SK-N-SH (cell line): ENCODE measurements at regions not wholly inside any gene's neighbourhood (a gene's known extent, or its start where the extent isn't known, plus 50 kb on each side); places are given as distances from the start of the nearest gene placed in this dataset.

Experiments
- CTCF ChIA-PET: fragments of 300-600, 350-600 bp; formaldehyde crosslinking; extraction: SDS; loops from one replicate; lab custom pipeline; 2021; lab: Yijun Ruan, JAX
- POLR2A ChIA-PET: fragments of 350-600 bp; sonication (Branson Sonifier 250); formaldehyde crosslinking; extraction: SDS; loops from one replicate; lab custom pipeline; 2020; ENCODE audit warnings: antibody characterized with exemption, inconsistent platforms; lab: Yijun Ruan, JAX
- DNase-seq: peaks from one replicate; pipeline ENCODE4 v3.0.0; 2012
- H2AFZ ChIP-seq: fragments of 200-600 bp; sonication (generic); 2 replicates; pipeline ENCODE4 v1.8.1; 2016; ENCODE audit warnings: antibody characterized with exemption, mild to moderate bottlenecking, low read depth
- H3F3A ChIP-seq: fragments of 200-600 bp; sonication (generic); replicated peaks from 2 replicates; pipeline ENCODE3; 2016; ENCODE audit warnings: antibody characterized with exemption, mild to moderate bottlenecking; ENCODE audit not compliant: insufficient read depth
- H3K27ac ChIP-seq, 2 experiments: fragments of 200-500 bp in 1 of 2; fragments of 200-600 bp in 1 of 2; sonication (Bioruptor generic) in 1 of 2; sonication (generic), shearing (Covaris generic) in 1 of 2; 2 replicates each; pipeline versions ENCODE4 v1.5.1 to v1.6.1; 2014 to 2016; ENCODE audit warnings: low read depth in 2 of 2, inconsistent platforms in 1 of 2, low read length in 1 of 2, mild to moderate bottlenecking in 1 of 2, mixed read lengths in 1 of 2
- H3K27me3 ChIP-seq: fragments of 200-600 bp; sonication (generic), shearing (Covaris generic); 2 replicates; pipeline ENCODE4 v1.6.1; 2016; ENCODE audit warnings: mixed run types; ENCODE audit not compliant: insufficient read depth
- H3K36me3 ChIP-seq, 2 experiments: fragments of 200-500 bp in 1 of 2; fragments of 200-600 bp in 1 of 2; sonication (Bioruptor generic) in 1 of 2; sonication (generic) in 1 of 2; replicated peaks in 1 of 2; 2 replicates each; pipeline versions ENCODE3 to v1.5.1; 2014 to 2016; ENCODE audit warnings: low read length in 1 of 2, mild to moderate bottlenecking in 1 of 2; ENCODE audit not compliant: insufficient read depth in 2 of 2, control insufficient read depth in 1 of 2
- H3K4me1 ChIP-seq, 2 experiments: fragments of 200-500 bp in 1 of 2; fragments of 200-600 bp in 1 of 2; sonication (Bioruptor generic) in 1 of 2; sonication (generic), shearing (Covaris generic) in 1 of 2; 2 replicates each; pipeline versions ENCODE4 v1.5.1 to v1.6.1; 2014 to 2016; ENCODE audit warnings: low read depth in 1 of 2, low read length in 1 of 2, mixed run types in 1 of 2; ENCODE audit not compliant: insufficient read depth in 2 of 2, control insufficient read depth in 1 of 2
- H3K4me2 ChIP-seq: fragments of 200-600 bp; sonication (generic), shearing (Covaris generic); 2 replicates; pipeline ENCODE4 v1.6.1; 2017; ENCODE audit warnings: mixed run types
- H3K4me3 ChIP-seq, 2 experiments: fragments of 200-500 bp in 1 of 2; fragments of 200-600 bp in 1 of 2; sonication (Bioruptor generic) in 1 of 2; sonication (generic), shearing (Covaris generic) in 1 of 2; 2 replicates each; pipeline versions ENCODE4 v1.5.1 to v1.8.1; 2014 to 2016; ENCODE audit warnings: low read depth in 2 of 2, inconsistent platforms in 1 of 2, low read length in 1 of 2, mild to moderate bottlenecking in 1 of 2, mixed read lengths in 1 of 2, moderate library complexity in 1 of 2
- H3K79me2 ChIP-seq: fragments of 200-600 bp; sonication (generic); 2 replicates; pipeline ENCODE4 v1.8.1; 2017; ENCODE audit warnings: mild to moderate bottlenecking; ENCODE audit not compliant: insufficient read depth
- H3K9ac ChIP-seq: fragments of 200-600 bp; sonication (generic); 2 replicates; pipeline ENCODE4 v1.6.1; 2017; ENCODE audit warnings: mixed run types
- H3K9me2 ChIP-seq: fragments of 200-600 bp; sonication (generic); 2 replicates; pipeline ENCODE4 v1.6.1; 2017; ENCODE audit warnings: mixed run types
- H3K9me3 ChIP-seq: fragments of 200-600 bp; sonication (generic); 2 replicates; pipeline ENCODE4 v1.6.1; 2017; ENCODE audit warnings: mixed run types, mild to moderate bottlenecking, moderate library complexity
- H4K20me1 ChIP-seq: fragments of 200-600 bp; sonication (generic); 2 replicates; pipeline ENCODE4 v1.6.1; 2017; ENCODE audit warnings: mild to moderate bottlenecking, mixed run types; ENCODE audit not compliant: insufficient read depth
- MEF2A ChIP-seq: IDR thresholded peaks from 2 replicates; pipeline ENCODE4 v1.4.0; 2012; ENCODE audit warnings: low read depth, borderline replicate concordance
- NRF1 ChIP-seq: IDR thresholded peaks from 2 replicates; pipeline ENCODE4 v1.6.1; 2012; ENCODE audit warnings: low read depth, mild to moderate bottlenecking, low read length
- RFX5 ChIP-seq: IDR thresholded peaks from 2 replicates; pipeline ENCODE4 v1.6.1; 2012; ENCODE audit warnings: mild to moderate bottlenecking, improper control_type of control experiment, low read length
- SIN3A ChIP-seq: IDR thresholded peaks from 2 replicates; pipeline ENCODE4 v1.6.1; 2012; ENCODE audit warnings: low read depth, mild to moderate bottlenecking, low read length, moderate library complexity, borderline replicate concordance
- TCF12 ChIP-seq: IDR thresholded peaks from 2 replicates; pipeline ENCODE4 v1.4.0; 2012
- TEAD4 ChIP-seq: IDR thresholded peaks from 2 replicates; pipeline ENCODE4 v1.4.0; 2012; ENCODE audit warnings: mild to moderate bottlenecking, borderline replicate concordance; ENCODE audit not compliant: insufficient read depth
- WGBS: methylation state at CpG from one replicate; pipeline ENCODE4 v1.1.6; 2017; ENCODE audit warnings: low lambda C conversion rate; 5-methylcytosine and 5-hydroxymethylcytosine counted together
- TF ChIP-seq, protein P1 (sequence below): IDR thresholded peaks from 2 replicates; pipeline ENCODE4 v1.6.1; 2012; ENCODE audit warnings: mild to moderate bottlenecking, low read depth, low read length, moderate library complexity
- TF ChIP-seq, protein P2 (sequence below): IDR thresholded peaks from 2 replicates; pipeline ENCODE4 v1.4.0; 2012; ENCODE audit warnings: low read depth
- TF ChIP-seq, protein P3 (sequence below): fragments of 150-350 bp; IDR thresholded peaks from 2 replicates; pipeline ENCODE4 v1.6.1; 2017; ENCODE audit warnings: antibody characterized with exemption, low read length, low read depth, borderline replicate concordance
- TF ChIP-seq, protein P4 (sequence below): IDR thresholded peaks from 2 replicates; pipeline ENCODE4; 2012

DNA sequence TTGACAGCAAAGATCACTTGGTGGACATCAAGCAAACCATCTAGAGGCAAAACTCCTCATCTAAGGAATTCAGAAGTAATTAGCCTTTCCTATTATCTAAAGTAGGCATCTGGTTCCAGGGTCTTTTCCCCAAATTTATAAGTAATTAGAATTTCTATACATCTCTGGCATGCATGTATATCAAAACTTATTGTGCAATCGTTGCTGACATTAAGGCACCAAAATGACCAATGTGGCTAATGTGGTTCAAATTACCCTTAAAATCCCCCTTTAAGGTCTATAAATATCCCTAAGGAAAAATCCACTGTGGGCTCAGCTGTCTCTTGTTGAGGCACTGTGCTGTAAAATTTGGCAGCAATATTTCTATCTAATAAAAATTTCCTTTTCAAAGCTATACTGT lies 695.9 kb upstream of the LRRTM4 start:
- Histone ChIP-seq H3K4me1 (no peaks in the 10 kb centered on the region), H3K4me3 (no peak overlapping the region), H3K79me2 (no peaks in the 10 kb centered on the region), H3K9ac (no peak overlapping the region), H3K9me2 (no peaks in the 10 kb centered on the region), H3K27ac (no peak overlapping the region), H3K27me3 (no peaks in the 10 kb centered on the region), H4K20me1 (no peaks in the 10 kb centered on the region), H3F3A (no peaks in the 10 kb centered on the region), H3K9me3 (no peaks in the 10 kb centered on the region), H2AFZ (no peak overlapping the region), H3K36me3 (no peaks in the 10 kb centered on the region), H3K4me2 (no peak overlapping the region)
- no peak for DNase-seq
- TF ChIP-seq RFX5 (no peak), TCF12 (no peak)
- TF ChIP-seq, protein P1, sequence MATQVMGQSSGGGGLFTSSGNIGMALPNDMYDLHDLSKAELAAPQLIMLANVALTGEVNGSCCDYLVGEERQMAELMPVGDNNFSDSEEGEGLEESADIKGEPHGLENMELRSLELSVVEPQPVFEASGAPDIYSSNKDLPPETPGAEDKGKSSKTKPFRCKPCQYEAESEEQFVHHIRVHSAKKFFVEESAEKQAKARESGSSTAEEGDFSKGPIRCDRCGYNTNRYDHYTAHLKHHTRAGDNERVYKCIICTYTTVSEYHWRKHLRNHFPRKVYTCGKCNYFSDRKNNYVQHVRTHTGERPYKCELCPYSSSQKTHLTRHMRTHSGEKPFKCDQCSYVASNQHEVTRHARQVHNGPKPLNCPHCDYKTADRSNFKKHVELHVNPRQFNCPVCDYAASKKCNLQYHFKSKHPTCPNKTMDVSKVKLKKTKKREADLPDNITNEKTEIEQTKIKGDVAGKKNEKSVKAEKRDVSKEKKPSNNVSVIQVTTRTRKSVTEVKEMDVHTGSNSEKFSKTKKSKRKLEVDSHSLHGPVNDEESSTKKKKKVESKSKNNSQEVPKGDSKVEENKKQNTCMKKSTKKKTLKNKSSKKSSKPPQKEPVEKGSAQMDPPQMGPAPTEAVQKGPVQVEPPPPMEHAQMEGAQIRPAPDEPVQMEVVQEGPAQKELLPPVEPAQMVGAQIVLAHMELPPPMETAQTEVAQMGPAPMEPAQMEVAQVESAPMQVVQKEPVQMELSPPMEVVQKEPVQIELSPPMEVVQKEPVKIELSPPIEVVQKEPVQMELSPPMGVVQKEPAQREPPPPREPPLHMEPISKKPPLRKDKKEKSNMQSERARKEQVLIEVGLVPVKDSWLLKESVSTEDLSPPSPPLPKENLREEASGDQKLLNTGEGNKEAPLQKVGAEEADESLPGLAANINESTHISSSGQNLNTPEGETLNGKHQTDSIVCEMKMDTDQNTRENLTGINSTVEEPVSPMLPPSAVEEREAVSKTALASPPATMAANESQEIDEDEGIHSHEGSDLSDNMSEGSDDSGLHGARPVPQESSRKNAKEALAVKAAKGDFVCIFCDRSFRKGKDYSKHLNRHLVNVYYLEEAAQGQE = no peak
- TF ChIP-seq, protein P2, sequence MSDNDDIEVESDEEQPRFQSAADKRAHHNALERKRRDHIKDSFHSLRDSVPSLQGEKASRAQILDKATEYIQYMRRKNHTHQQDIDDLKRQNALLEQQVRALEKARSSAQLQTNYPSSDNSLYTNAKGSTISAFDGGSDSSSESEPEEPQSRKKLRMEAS = no peak
- POLR2A ChIA-PET = no interaction called here
- CTCF ChIA-PET = no interaction called here
- WGBS = 7% methylated on average over 1 of the region's 1 CpG

- Histone ChIP-seq H3K4me1 (no peaks in the 10 kb centered on the region), H3K4me2 (no peak overlapping the region), H4K20me1 (no peaks in the 10 kb centered on the region), H3K79me2 (no peaks in the 10 kb centered on the region), H2AFZ (no peak overlapping the region), H3K9me3 (0 out of 2 replicates have a peak, but pooled peaks cover 6% of the 10 kb centered on the region), H3K9ac (no peak overlapping the region), H3F3A (no peaks in the 10 kb centered on the region), H3K4me3 (no peak overlapping the region), H3K36me3 (no peaks in the 10 kb centered on the region), H3K27me3 (no peaks in the 10 kb centered on the region), H3K27ac (no peak overlapping the region), H3K9me2 (no peaks in the 10 kb centered on the region)
- WGBS = 50% methylated on average over 1 of the region's 1 CpG
- ChIA-PET POLR2A (no interaction called here), CTCF (interaction anchor here (0.7 kb wide), 1 partner anchor 540 kb away, joined by 3 read pairs; no protein-coding TSS in a partner anchor)
- no peak for DNase-seq
- TF ChIP-seq MEF2A (no peak), NRF1 (no peak), TEAD4 (no peak), SIN3A (no peak), RFX5 (no peak)
- TF ChIP-seq, protein P3, sequence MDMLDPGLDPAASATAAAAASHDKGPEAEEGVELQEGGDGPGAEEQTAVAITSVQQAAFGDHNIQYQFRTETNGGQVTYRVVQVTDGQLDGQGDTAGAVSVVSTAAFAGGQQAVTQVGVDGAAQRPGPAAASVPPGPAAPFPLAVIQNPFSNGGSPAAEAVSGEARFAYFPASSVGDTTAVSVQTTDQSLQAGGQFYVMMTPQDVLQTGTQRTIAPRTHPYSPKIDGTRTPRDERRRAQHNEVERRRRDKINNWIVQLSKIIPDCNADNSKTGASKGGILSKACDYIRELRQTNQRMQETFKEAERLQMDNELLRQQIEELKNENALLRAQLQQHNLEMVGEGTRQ = no peak
- TF ChIP-seq, protein P4, sequence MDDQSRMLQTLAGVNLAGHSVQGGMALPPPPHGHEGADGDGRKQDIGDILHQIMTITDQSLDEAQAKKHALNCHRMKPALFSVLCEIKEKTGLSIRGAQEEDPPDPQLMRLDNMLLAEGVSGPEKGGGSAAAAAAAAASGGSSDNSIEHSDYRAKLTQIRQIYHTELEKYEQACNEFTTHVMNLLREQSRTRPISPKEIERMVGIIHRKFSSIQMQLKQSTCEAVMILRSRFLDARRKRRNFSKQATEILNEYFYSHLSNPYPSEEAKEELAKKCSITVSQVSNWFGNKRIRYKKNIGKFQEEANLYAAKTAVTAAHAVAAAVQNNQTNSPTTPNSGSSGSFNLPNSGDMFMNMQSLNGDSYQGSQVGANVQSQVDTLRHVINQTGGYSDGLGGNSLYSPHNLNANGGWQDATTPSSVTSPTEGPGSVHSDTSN = no peak
- TF ChIP-seq, protein P1 = no peak
Observed at GRCh38 chr2:78237704-78238103, 715.5 kb upstream of the LRRTM4 start.
